ENCODE measurements at regions not wholly inside any gene's neighbourhood (a gene's known extent, or its start where the extent isn't known, plus 50 kb on each side); places are given as distances from the start of the nearest gene placed in this dataset.
"Not testable (repeated sequence)": the region's sequence is repeated elsewhere in the genome, so short reads cannot be mapped to it uniquely, and the experiment has no call there.

DNA sequence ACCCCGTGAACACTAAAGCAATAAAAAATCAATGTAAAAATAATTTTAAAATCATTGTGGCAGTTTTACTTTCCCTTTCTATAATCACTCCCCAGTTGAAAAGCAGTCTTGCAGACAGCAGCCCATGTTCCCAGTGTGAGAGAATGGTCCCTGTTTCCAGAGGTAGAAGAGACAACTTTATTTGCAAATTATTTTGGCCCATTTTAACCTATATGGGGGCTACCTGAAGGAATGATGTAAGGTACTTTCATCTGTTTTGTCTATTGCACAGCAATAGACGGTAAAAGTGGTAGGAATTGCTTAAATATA lies 559.8 kb downstream of the ZWINT start:
- DNase-seq (ENCODE audit: insufficient read length, low spot score): no peak
- no peak for FAIRE-seq
- TF ChIP-seq POU2F2 (IDR thresholded peaks at IDR 0.05; ENCODE audit: low read depth, low read length): no peak
- no peak for TF ChIP-seq POLR2A (IDR thresholded peaks at IDR 0.05; ENCODE audit: low read depth, low read length)
- no peak for TF ChIP-seq TAF1 (IDR thresholded peaks at IDR 0.05; ENCODE audit: low read depth, low read length)
- TF ChIP-seq SPI1 (IDR thresholded peaks at IDR 0.05; ENCODE audit: low read depth, low read length): no peak
- TF ChIP-seq POLR2AphosphoS5 (IDR thresholded peaks at IDR 0.05; ENCODE audit: low read depth, low read length): no peak
- TF ChIP-seq PAX5 (IDR thresholded peaks at IDR 0.05; ENCODE audit: insufficient read depth, low read length, severe bottlenecking): no peak

DNA sequence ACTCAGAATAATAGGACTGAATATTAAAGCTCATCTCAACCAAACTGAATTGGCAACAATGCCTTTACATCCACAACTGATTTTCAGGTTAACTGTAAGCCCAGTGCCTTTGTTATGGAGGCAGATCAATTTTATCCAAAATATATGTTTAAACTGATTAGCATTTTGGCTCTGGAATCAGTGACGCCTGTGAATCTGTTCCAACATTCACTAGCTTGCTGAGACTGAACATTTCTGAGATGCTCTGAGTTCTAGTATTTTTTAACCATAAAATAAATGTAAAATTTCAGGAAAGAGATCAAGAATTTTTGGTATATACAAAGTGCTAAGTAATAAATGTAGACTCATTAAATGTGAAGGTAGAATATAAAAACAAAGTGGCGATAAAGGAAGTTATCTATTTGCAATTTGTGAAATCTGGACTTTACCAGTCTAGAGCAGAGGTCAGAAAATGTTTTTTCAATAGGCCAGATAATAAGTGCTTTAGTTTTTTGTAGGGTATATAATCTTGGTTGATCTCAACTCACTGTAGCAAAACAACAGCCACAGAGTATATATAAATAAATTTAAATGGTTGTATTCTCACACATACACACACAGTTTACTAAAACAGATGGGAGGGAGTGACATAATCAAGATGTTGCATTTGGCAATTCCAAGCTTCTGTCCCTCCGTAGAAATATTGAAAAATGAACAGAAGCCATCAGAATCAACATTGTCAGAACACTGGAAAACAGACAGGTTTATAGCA lies 560.3 kb downstream of the ZWINT start:
- no peak for FAIRE-seq
- no peak for TF ChIP-seq SPI1 (IDR thresholded peaks at IDR 0.05; ENCODE audit: low read depth, low read length)
- no peak for TF ChIP-seq POLR2AphosphoS5 (IDR thresholded peaks at IDR 0.05; ENCODE audit: low read depth, low read length)
- TF ChIP-seq TAF1 (IDR thresholded peaks at IDR 0.05; ENCODE audit: low read depth, low read length): no peak
- TF ChIP-seq PAX5 (IDR thresholded peaks at IDR 0.05; ENCODE audit: insufficient read depth, low read length, severe bottlenecking): no peak
- TF ChIP-seq POU2F2 (IDR thresholded peaks at IDR 0.05; ENCODE audit: low read depth, low read length): no peak
- TF ChIP-seq POLR2A (IDR thresholded peaks at IDR 0.05; ENCODE audit: low read depth, low read length): no peak
- no peak for DNase-seq (ENCODE audit: insufficient read length, low spot score)

DNA sequence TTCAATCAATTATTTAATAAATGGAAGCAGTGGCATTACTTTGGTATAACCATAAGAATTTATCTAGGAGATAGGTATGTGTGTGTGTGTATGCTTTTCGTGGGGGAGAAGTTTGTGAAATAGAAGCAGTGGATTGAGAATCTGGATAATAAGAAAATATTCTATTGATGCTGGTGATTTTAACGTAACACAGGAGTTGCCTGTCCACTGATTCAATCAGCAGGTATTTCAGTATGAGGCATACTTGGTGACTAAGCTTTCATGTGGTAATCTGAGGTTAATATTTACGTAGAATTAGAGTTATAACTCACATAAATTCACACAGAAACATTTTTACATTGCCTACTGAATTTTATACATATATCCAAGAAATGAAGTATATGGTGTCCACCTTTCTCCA lies 568.0 kb downstream of the ZWINT start:
- no peak for FAIRE-seq
- no peak for TF ChIP-seq POLR2A (IDR thresholded peaks at IDR 0.05; ENCODE audit: low read depth, low read length)
- TF ChIP-seq PAX5 (IDR thresholded peaks at IDR 0.05; ENCODE audit: insufficient read depth, low read length, severe bottlenecking): no peak
- no peak for TF ChIP-seq SPI1 (IDR thresholded peaks at IDR 0.05; ENCODE audit: low read depth, low read length)
- no peak for TF ChIP-seq TAF1 (IDR thresholded peaks at IDR 0.05; ENCODE audit: low read depth, low read length)
- TF ChIP-seq POLR2AphosphoS5 (IDR thresholded peaks at IDR 0.05; ENCODE audit: low read depth, low read length): no peak
- no peak for TF ChIP-seq POU2F2 (IDR thresholded peaks at IDR 0.05; ENCODE audit: low read depth, low read length)

DNA sequence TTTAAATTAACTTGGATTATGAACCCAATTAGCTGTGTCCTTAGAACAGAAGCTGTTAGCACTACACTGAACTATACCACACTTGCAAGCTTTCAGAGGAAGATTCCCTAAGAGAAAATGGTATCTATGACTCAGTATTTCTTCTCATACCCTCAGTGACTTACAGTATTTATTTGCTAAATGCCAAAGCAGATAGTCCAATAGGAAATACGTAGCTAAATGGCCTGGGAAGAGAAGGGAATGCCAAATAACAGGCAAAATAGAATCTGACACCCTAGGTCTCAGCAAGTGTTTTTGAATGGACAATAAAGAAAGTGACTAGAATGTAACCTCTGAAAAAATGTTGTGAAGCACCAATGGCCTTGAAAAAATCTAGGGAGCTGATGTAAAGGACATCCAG lies 570.8 kb downstream of the ZWINT start:
- not testable (repeated sequence) for DNase-seq (ENCODE audit: insufficient read length, low spot score); FAIRE-seq

More for the DNA sequence above, 568.0 kb downstream of the ZWINT start:
- DNase-seq (ENCODE audit: insufficient read length, low spot score): no peak

DNA sequence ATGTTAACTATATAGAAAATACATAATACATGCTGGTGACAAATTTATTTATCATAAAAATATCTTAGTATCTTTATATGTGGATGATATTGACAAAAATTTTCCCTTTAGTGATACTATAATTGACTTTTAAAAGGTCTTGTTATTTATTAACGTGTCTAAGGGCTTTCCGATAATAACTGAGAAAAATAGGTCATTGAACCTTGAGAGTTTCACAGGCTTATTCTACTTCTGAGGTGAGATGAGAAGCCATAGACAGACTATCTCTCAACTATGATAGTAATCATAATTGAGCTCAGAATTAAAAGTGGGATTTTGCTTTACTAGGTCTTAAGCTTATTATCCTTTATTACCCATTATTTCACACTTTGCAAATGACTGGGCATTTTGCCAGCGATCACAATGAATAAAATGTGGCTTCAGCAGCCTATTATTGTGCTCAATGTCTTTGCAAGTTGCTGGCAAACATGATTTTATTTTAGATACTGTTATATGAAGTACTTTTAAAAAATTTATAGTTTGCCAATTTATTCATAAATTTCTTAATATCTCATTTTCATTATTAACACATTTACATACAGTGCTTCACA lies 574.5 kb downstream of the ZWINT start:
- DNase-seq (ENCODE audit: insufficient read length, low spot score): no peak
- FAIRE-seq: no peak
- TF ChIP-seq SPI1 (IDR thresholded peaks at IDR 0.05; ENCODE audit: low read depth, low read length) (no peak), TAF1 (IDR thresholded peaks at IDR 0.05; ENCODE audit: low read depth, low read length) (no peak), PAX5 (IDR thresholded peaks at IDR 0.05; ENCODE audit: insufficient read depth, low read length, severe bottlenecking) (no peak), POLR2A (IDR thresholded peaks at IDR 0.05; ENCODE audit: low read depth, low read length) (no peak), POLR2AphosphoS5 (IDR thresholded peaks at IDR 0.05; ENCODE audit: low read depth, low read length) (no peak), POU2F2 (IDR thresholded peaks at IDR 0.05; ENCODE audit: low read depth, low read length) (no peak)

DNA sequence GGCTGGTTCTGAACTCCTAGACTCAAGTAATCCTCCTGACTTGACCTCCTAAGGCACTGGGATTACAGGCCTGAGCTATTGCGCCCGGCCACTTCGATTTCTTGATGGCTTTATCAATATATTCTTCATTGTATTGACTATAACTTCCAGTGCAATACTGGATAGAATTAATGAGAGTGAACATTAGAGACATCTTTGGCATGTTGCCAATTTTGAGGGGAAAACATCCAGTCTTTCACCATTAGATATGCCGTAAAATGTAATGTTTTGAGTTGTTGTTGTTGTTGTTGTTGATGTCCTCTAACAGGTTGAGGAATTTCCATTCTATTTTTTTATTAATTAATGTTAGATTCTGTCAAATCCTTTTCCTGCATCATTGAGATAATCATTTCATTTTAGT lies 578.9 kb downstream of the ZWINT start:
- FAIRE-seq (no peak), DNase-seq (ENCODE audit: insufficient read length, low spot score) (no peak)
- no peak for TF ChIP-seq SPI1 (IDR thresholded peaks at IDR 0.05; ENCODE audit: low read depth, low read length)
- TF ChIP-seq POLR2A (IDR thresholded peaks at IDR 0.05; ENCODE audit: low read depth, low read length): no peak
- TF ChIP-seq POLR2AphosphoS5 (IDR thresholded peaks at IDR 0.05; ENCODE audit: low read depth, low read length): no peak
- TF ChIP-seq PAX5 (IDR thresholded peaks at IDR 0.05; ENCODE audit: insufficient read depth, low read length, severe bottlenecking): no peak
- TF ChIP-seq TAF1 (IDR thresholded peaks at IDR 0.05; ENCODE audit: low read depth, low read length): no peak
- no peak for TF ChIP-seq POU2F2 (IDR thresholded peaks at IDR 0.05; ENCODE audit: low read depth, low read length)

DNA sequence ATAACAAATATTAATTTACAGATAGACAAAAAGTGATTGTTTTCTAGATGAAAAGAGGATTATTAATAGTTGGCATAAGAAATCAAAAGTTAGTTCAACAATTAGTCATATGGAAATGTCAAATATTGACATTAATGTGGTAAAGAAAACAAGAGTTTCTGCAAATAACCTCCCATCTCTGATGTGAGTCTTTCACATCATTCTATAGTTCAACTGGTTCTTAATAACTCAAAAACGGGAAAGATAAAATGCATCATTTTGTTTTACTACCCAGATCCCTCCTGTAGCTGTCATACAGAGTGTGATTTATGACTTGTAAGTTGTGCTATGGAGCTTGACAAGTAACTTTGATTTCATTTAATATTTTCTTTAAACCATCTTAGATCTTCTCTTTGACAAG lies 594.8 kb downstream of the ZWINT start:
- TF ChIP-seq POLR2A (IDR thresholded peaks at IDR 0.05; ENCODE audit: low read depth, low read length): no peak
- no peak for TF ChIP-seq PAX5 (IDR thresholded peaks at IDR 0.05; ENCODE audit: insufficient read depth, low read length, severe bottlenecking)
- TF ChIP-seq POLR2AphosphoS5 (IDR thresholded peaks at IDR 0.05; ENCODE audit: low read depth, low read length): no peak
- no peak for TF ChIP-seq TAF1 (IDR thresholded peaks at IDR 0.05; ENCODE audit: low read depth, low read length)
- TF ChIP-seq SPI1 (IDR thresholded peaks at IDR 0.05; ENCODE audit: low read depth, low read length): no peak
- TF ChIP-seq POU2F2 (IDR thresholded peaks at IDR 0.05; ENCODE audit: low read depth, low read length): no peak
- no peak for FAIRE-seq
- DNase-seq (ENCODE audit: insufficient read length, low spot score): no peak

DNA sequence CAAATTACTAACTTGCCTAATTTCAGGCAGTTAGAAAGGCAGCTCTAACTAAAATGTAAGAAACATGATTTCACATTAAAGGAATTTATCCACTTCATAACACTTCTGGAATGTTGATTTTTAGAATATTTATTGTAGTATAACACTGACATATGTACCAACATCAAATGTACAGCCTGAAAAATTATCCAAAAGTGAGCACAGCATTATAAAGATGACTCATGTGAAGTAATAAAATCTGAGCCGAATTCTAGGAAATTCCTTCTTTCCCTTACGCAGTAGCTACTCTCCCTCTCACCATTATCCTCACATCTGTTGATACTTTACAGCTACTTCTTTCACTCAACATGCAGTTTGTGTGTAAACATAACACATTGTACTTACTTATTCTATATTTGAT lies 610.6 kb downstream of the ZWINT start:
- DNase-seq (ENCODE audit: insufficient read length, low spot score): no peak
- TF ChIP-seq SPI1 (IDR thresholded peaks at IDR 0.05; ENCODE audit: low read depth, low read length) (no peak), POLR2A (IDR thresholded peaks at IDR 0.05; ENCODE audit: low read depth, low read length) (no peak), POU2F2 (IDR thresholded peaks at IDR 0.05; ENCODE audit: low read depth, low read length) (no peak), PAX5 (IDR thresholded peaks at IDR 0.05; ENCODE audit: insufficient read depth, low read length, severe bottlenecking) (no peak), TAF1 (IDR thresholded peaks at IDR 0.05; ENCODE audit: low read depth, low read length) (no peak), POLR2AphosphoS5 (IDR thresholded peaks at IDR 0.05; ENCODE audit: low read depth, low read length) (no peak)
- no peak for FAIRE-seq

DNA sequence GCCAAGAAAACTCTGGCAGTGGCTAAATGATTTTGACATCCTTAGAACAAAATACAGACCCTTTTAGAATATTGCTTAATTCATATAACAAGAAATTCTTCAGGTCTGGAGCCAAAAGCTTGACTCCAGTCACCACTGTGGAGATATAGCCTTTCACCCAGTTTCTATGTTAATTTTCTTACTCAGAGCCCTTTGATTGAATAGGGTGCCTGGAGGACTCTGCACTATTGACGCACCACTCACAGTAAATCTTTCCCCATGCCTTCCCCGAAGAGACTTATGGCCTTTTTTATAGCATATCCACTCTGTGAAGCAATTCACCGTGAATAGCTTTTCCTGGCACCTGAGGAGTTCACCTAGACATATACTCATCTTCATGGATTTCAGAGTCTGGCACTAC lies 613.8 kb downstream of the ZWINT start:
- FAIRE-seq (no peak), DNase-seq (ENCODE audit: insufficient read length, low spot score) (no peak)
- no peak for TF ChIP-seq POU2F2 (IDR thresholded peaks at IDR 0.05; ENCODE audit: low read depth, low read length)
- TF ChIP-seq PAX5 (IDR thresholded peaks at IDR 0.05; ENCODE audit: insufficient read depth, low read length, severe bottlenecking): no peak
- no peak for TF ChIP-seq TAF1 (IDR thresholded peaks at IDR 0.05; ENCODE audit: low read depth, low read length)
- TF ChIP-seq POLR2A (IDR thresholded peaks at IDR 0.05; ENCODE audit: low read depth, low read length): no peak
- no peak for TF ChIP-seq POLR2AphosphoS5 (IDR thresholded peaks at IDR 0.05; ENCODE audit: low read depth, low read length)
- no peak for TF ChIP-seq SPI1 (IDR thresholded peaks at IDR 0.05; ENCODE audit: low read depth, low read length)

DNA sequence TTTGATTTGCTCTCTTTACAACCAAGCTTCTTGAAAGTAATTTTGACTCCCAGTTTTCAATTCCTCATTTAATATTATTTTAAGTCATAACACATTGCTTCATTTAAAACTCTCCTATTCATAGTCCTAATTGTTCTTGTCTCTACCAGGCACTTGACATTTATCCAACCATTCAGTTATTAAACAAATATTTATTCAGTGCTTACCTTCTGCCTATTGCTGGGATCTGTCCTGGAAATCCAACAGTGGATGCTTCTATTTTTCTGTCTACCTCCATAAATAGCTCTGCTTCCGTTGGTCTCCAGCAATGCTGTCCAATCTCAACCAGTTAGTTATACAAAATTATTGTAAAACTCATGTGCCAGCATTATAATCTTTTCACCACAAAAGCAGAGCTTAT lies 615.1 kb downstream of the ZWINT start:
- no peak for TF ChIP-seq TAF1 (IDR thresholded peaks at IDR 0.05; ENCODE audit: low read depth, low read length)
- no peak for TF ChIP-seq PAX5 (IDR thresholded peaks at IDR 0.05; ENCODE audit: insufficient read depth, low read length, severe bottlenecking)
- DNase-seq (ENCODE audit: insufficient read length, low spot score) (no peak), FAIRE-seq (no peak)
